ENCODE measurements at regions not wholly inside any gene's neighbourhood (a gene's known extent, or its start where the extent isn't known, plus 50 kb on each side); places are given as distances from the start of the nearest gene placed in this dataset.

DNA sequence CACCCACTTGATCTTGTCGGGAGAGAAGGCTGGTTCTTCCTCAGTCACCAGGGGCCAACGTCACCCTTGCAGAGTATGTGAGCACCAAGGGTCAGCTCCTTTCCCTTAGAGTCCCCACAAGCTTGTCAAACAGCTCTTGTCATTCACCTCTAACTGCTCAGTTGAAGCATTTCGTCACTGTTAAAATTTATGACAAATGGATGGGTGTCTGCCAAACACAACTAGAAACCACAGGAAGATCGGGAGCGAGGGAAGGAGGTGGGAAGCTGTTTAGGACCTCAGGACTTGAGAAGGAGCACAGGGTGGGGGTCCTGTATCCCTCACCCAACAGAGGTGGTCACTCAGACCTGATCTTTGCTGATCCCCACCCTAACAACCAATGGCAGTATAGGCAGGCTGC, 373.3 kb upstream of the IGFBP3 start:
- no peak overlapping the region for H3K4me3 ChIP-seq (ENCODE audit: low read depth, low read length)
- ChIA-PET POLR2A (no interaction called here), CTCF (no interaction called here)
- no peak for DNase-seq (ENCODE audit: low read depth, low spot score)
- TF ChIP-seq, protein P1, sequence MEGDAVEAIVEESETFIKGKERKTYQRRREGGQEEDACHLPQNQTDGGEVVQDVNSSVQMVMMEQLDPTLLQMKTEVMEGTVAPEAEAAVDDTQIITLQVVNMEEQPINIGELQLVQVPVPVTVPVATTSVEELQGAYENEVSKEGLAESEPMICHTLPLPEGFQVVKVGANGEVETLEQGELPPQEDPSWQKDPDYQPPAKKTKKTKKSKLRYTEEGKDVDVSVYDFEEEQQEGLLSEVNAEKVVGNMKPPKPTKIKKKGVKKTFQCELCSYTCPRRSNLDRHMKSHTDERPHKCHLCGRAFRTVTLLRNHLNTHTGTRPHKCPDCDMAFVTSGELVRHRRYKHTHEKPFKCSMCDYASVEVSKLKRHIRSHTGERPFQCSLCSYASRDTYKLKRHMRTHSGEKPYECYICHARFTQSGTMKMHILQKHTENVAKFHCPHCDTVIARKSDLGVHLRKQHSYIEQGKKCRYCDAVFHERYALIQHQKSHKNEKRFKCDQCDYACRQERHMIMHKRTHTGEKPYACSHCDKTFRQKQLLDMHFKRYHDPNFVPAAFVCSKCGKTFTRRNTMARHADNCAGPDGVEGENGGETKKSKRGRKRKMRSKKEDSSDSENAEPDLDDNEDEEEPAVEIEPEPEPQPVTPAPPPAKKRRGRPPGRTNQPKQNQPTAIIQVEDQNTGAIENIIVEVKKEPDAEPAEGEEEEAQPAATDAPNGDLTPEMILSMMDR (IDR thresholded peaks at IDR 0.05; ENCODE audit: insufficient read depth, low read length, missing control alignments), result no peak

DNA sequence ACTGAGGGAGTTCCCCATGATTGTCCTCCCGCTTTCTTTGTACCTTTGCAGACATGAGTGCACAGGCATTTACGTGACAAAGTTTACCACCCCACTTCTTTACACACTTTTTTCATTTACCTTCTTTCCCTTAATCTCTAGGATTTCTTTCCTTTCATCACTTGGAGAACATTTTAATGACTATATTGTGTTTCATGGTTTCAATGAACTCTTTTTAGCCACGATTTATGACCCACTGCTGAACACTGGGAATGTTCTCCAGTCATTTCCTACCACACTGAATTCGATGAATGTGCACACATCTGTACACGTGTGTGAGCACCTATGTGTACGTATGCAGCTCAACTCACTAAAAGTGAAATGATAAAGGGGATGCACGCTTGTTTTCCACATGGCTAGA, 371.7 kb upstream of the IGFBP3 start:
- POLR2A ChIA-PET, result no interaction called here
- no peak overlapping the region for H3K4me3 ChIP-seq (ENCODE audit: low read depth, low read length)
- CTCF ChIA-PET, result no interaction called here
- no peak for DNase-seq (ENCODE audit: low read depth, low spot score)
- TF ChIP-seq, protein P1 (IDR thresholded peaks at IDR 0.05; ENCODE audit: insufficient read depth, low read length, missing control alignments), result no peak

DNA sequence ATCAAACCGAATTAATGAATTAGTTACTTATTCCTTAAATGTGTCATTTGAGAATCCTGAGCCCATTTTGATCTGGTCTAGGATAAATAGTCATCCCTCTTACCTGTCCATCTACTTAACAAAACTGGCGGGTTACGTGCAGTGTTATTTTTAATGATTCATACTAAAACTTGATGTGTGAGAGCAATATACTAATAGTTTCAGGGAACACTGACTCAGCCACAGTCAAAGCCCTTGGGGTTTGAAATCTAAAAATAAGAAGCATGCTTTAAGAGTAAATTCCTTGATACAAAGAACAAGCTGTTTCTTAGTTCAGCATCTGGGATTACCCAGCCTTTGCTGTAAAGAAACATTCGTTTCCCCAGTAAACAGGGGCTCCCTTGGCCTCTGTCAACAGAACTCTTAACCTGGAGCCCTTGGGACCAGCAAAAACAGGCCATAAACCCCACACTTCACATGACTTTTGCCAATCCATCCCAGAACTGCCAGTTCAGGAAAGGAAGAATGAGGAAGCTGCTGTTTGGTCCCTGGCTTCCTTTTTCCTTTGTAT, 370.6 kb upstream of the IGFBP3 start:
- CTCF ChIA-PET, result interaction anchor here (0.9 to 1.1 kb wide), 3 partner anchors 10 to 370 kb away, joined by 3 to 4 read pairs (median 3); partner anchors contain the start of gene IGFBP3
- no peak overlapping the region for H3K4me3 ChIP-seq (ENCODE audit: low read depth, low read length)
- DNase-seq (ENCODE audit: low read depth, low spot score), result peak; percentile 44
- POLR2A ChIA-PET, result interaction anchor here (0.8 to 1.0 kb wide), 2 partner anchors 11 to 25 kb away, joined by 3 read pairs; no protein-coding TSS in a partner anchor
- TF ChIP-seq, protein P1 (IDR thresholded peaks at IDR 0.05; ENCODE audit: insufficient read depth, low read length, missing control alignments), result no peak

DNA sequence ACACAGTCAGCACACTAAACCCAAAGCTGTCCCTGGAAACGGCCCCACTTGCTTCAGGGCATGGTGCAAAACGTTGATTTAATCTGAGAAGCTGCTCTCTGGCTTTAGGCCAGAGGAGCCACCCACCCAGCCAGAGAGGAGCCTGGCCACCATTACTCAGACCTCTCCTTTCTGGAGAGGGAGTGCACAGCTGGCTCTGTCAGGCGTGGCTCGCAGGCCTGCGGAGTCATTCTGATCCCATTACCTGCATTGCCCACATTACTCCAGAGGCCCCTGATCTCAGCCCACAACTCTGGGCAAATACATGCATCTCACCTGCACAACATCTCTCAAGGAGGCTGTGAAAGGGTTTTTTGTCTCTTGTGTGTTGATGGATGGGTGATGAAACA, 370.0 kb upstream of the IGFBP3 start:
- ChIA-PET CTCF (interaction anchor here (0.9 to 2.2 kb wide), 4 partner anchors 11 to 370 kb away, joined by 3 to 6 read pairs (median 4); partner anchors contain the start of gene IGFBP3), POLR2A (interaction anchor here (1.0 kb wide), 1 partner anchor 12 kb away, joined by 3 read pairs; no protein-coding TSS in a partner anchor)
- no peak for DNase-seq (ENCODE audit: low read depth, low spot score)
- TF ChIP-seq, protein P1 (IDR thresholded peaks at IDR 0.05; ENCODE audit: insufficient read depth, low read length, missing control alignments), result no peak
- H3K4me3 ChIP-seq (ENCODE audit: low read depth, low read length), result no peak overlapping the region

DNA sequence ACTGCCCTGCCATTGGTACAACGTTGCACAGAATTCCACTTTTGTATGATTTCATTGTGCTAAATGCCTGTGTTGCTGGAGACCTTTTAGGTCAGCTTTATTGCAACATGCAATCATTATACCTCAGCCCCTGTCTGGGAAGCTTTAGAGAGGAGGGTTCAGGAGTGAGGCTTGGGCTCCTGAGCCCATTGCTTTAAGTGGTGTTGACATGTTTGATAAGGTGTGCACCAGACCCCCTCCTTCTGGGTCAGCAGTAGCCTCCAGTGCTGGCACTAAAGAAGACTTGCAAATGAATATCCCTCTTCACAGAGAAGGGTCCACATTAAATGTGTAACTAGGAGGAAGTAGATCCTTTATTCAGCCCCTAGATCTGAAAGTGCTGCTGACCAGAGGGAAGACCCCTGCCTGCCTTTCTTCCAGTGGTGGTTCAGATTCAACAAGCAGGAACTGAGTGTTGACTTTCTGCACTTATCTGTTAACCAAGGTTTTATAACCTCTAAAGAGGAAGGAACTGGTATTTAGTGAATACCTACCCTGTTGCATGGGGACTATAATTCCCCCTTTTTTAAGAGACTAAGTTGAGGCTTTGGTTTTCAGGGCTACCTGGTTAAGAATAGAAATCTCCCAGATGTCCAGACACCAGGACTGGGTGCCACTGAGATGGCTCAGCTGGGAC, 369.4 kb upstream of the IGFBP3 start:
- TF ChIP-seq, protein P1 (IDR thresholded peaks at IDR 0.05; ENCODE audit: insufficient read depth, low read length, missing control alignments), result no peak
- DNase-seq (ENCODE audit: low read depth, low spot score), result no peak
- CTCF ChIA-PET, result interaction anchor here (1.6 to 2.2 kb wide), 2 partner anchors 12 to 368 kb away, joined by 5 to 6 read pairs; no protein-coding TSS in a partner anchor
- H3K4me3 ChIP-seq (ENCODE audit: low read depth, low read length), result no peak overlapping the region
- POLR2A ChIA-PET, result no interaction called here

DNA sequence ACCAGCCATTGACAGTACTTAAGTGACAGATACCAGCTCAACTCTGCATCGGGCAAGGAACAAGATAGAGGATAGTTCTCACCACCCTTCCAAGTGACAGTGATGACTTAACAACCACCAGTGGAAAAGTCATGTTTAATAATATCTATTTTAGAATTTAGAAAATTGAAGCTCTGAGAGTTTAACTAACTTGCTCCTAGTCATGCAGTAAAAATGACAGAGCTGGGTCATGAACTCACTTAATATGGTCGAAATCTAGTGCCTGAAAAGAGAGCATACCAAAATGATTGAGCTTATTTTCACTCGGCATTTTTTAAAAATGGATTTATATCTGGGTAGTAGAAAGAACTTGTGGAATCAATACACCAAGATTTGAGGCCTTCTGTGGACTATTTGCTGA, 367.8 kb upstream of the IGFBP3 start:
- no peak for DNase-seq (ENCODE audit: low read depth, low spot score)
- TF ChIP-seq, protein P1 (IDR thresholded peaks at IDR 0.05; ENCODE audit: insufficient read depth, low read length, missing control alignments), result no peak
- CTCF ChIA-PET, result interaction anchor here (0.7 to 2.2 kb wide), 5 partner anchors 13 to 727 kb away, joined by 3 to 11 read pairs (median 4); no protein-coding TSS in a partner anchor
- H3K4me3 ChIP-seq (ENCODE audit: low read depth, low read length), result no peak overlapping the region
- POLR2A ChIA-PET, result interaction anchor here (0.6 kb wide), 1 partner anchor 38 kb away, joined by 3 read pairs; no protein-coding TSS in a partner anchor

Data from AG04449 (cell line).